ENCODE measurements at regions not wholly inside any gene's neighbourhood (a gene's known extent, or its start where the extent isn't known, plus 50 kb on each side); places are given as distances from the start of the nearest gene placed in this dataset.

- Histone ChIP-seq H3K9me3 (ENCODE audit: control insufficient read depth, insufficient read depth, low read depth, low read length) (no peaks in the 10 kb centered on the region), H3K4me3 (ENCODE audit: low read depth, low read length) (no peak overlapping the region), H3K27ac (ENCODE audit: extremely low read depth, low read depth, low read length) (no peak overlapping the region), H3K4me1 (ENCODE audit: control insufficient read depth, insufficient read depth, low read length) (no peaks in the 10 kb centered on the region), H3K36me3 (ENCODE audit: control insufficient read depth in 2 of 2, insufficient read depth in 1 of 2, low read length in 2 of 2) (no peaks in the 10 kb centered on the region)
- TF ChIP-seq SALL2 (tag by site-specific recombination; IDR thresholded peaks at IDR 0.05; ENCODE audit: borderline replicate concordance) = no peak
- TF ChIP-seq ZNF416 (tag by site-specific recombination; IDR thresholded peaks at IDR 0.05) = no peak
- TF ChIP-seq GLI2 (tag by site-specific recombination; IDR thresholded peaks at IDR 0.05; ENCODE audit: borderline replicate concordance, low read depth) = no peak
- no peak for TF ChIP-seq KLF9 (tag by site-specific recombination; IDR thresholded peaks at IDR 0.05; ENCODE audit: low read depth)
- no peak for TF ChIP-seq ZNF600 (tag by site-specific recombination; IDR thresholded peaks at IDR 0.05)
- TF ChIP-seq SP3 (tag by site-specific recombination; IDR thresholded peaks at IDR 0.05) = no peak
- TF ChIP-seq ZNF280C (tag by site-specific recombination; IDR thresholded peaks at IDR 0.05) = no peak
- no peak for TF ChIP-seq ZNF776 (tag by site-specific recombination; IDR thresholded peaks at IDR 0.05; ENCODE audit: borderline replicate concordance)
- TF ChIP-seq ZNF624 (tag by site-specific recombination; IDR thresholded peaks at IDR 0.05) = no peak
- no peak for TF ChIP-seq MZF1 (tag by site-specific recombination; IDR thresholded peaks at IDR 0.05; ENCODE audit: borderline replicate concordance)
- TF ChIP-seq ZNF548 (tag by site-specific recombination; IDR thresholded peaks at IDR 0.05) = no peak
- TF ChIP-seq HIC1 (tag by site-specific recombination; IDR thresholded peaks at IDR 0.05) = no peak
- TF ChIP-seq ZBTB8A (tag by site-specific recombination; IDR thresholded peaks at IDR 0.05) = no peak
- no peak for TF ChIP-seq BCL11B (tag by site-specific recombination; IDR thresholded peaks at IDR 0.05; ENCODE audit: low read depth)
- TF ChIP-seq ZNF596 (tag by site-specific recombination; IDR thresholded peaks at IDR 0.05) = no peak
- POLR2A ChIA-PET = no interaction called here
- CTCF ChIA-PET = no interaction called here
These were observed 437.1 kb upstream of the PHF14 start for GRCh38 chr7:10536561-10536960.

- Histone ChIP-seq H3K4me1 (ENCODE audit: control insufficient read depth, insufficient read depth, low read length) (no peaks in the 10 kb centered on the region), H3K9me3 (ENCODE audit: control insufficient read depth, insufficient read depth, low read depth, low read length) (no peaks in the 10 kb centered on the region), H3K36me3 (ENCODE audit: control insufficient read depth in 2 of 2, insufficient read depth in 1 of 2, low read length in 2 of 2) (no peaks in the 10 kb centered on the region), H3K27ac (ENCODE audit: extremely low read depth, low read depth, low read length) (no peak overlapping the region), H3K4me3 (ENCODE audit: low read depth, low read length) (no peak overlapping the region)
- ChIA-PET CTCF (interaction anchor here (0.7 kb wide), 1 partner anchor 312 kb away, joined by 3 read pairs; no protein-coding TSS in a partner anchor), POLR2A (no interaction called here)
- TF ChIP-seq ZNF280D (tag by site-specific recombination; IDR thresholded peaks at IDR 0.05) = no peak
- TF ChIP-seq ZXDB (tag by site-specific recombination; IDR thresholded peaks at IDR 0.05) = no peak
- TF ChIP-seq KLF17 (tag by site-specific recombination; IDR thresholded peaks at IDR 0.05) = no peak
- no peak for TF ChIP-seq BCL11A (tag by site-specific recombination; IDR thresholded peaks at IDR 0.05; ENCODE audit: low read depth)
- TF ChIP-seq INSM2 (tag by site-specific recombination; IDR thresholded peaks at IDR 0.05) = no peak
- TF ChIP-seq ZNF660 (tag by site-specific recombination; IDR thresholded peaks at IDR 0.05) = no peak
- TF ChIP-seq TRIM28 (IDR thresholded peaks at IDR 0.05; ENCODE audit: borderline replicate concordance, low read length) = no peak
- TF ChIP-seq MEIS1 (CRISPR knock-in tag; IDR thresholded peaks at IDR 0.05; ENCODE audit: borderline replicate concordance) = no peak
- no peak for TF ChIP-seq SALL2 (tag by site-specific recombination; IDR thresholded peaks at IDR 0.05; ENCODE audit: borderline replicate concordance)
- TF ChIP-seq ZNF398 (tag by site-specific recombination; IDR thresholded peaks at IDR 0.05) = no peak
These were observed 435.9 kb upstream of the PHF14 start for GRCh38 chr7:10537764-10538163.

Data from HEK293 (cell line).